PC-3 (cell line): ENCODE measurements at regions not wholly inside any gene's neighbourhood (a gene's known extent, or its start where the extent isn't known, plus 50 kb on each side); places are given as distances from the start of the nearest gene placed in this dataset.

Experiments used
- ATAC-seq: fragments of 200-7000 bp; cut with Tn5 transposase; 2 replicates; pipeline ENCODE4 v1.9.1; 2020; ENCODE audit warnings: mild to moderate bottlenecking, moderate library complexity
- BruUV-seq: library from RNA; stranded (reverse); fragments of 400-500 nt; replicated peaks from 2 replicates; lab custom pipeline; 2021; lab: Mats Ljungman, UMichigan
- CTCF ChIA-PET: fragments of 300-600 bp; sonication (Branson Sonifier 250); formaldehyde crosslinking; loops from one replicate; lab custom pipeline; 2022; ENCODE audit warnings: antibody characterized with exemption; lab: Charles Lee
- POLR2A ChIA-PET: fragments of 300-600 bp; sonication (Branson Sonifier 250); formaldehyde crosslinking; loops from one replicate; lab custom pipeline; 2022; ENCODE audit warnings: antibody characterized with exemption; ENCODE audit not compliant: unreplicated experiment; lab: Charles Lee
- DNase-seq: peaks from one replicate; pipeline ENCODE4 v3.0.0-alpha.2; 2015
- H2AFZ ChIP-seq: fragments of 300-600 bp; sonication (generic); 2 replicates; pipeline ENCODE4 v1.6.0; 2016; ENCODE audit warnings: antibody characterized with exemption, low read length
- H3F3A ChIP-seq: fragments of 300-600 bp; sonication (generic); one replicate; pipeline ENCODE4 v1.6.0; 2017; ENCODE audit warnings: antibody characterized with exemption, low read length, control low read depth, mild to moderate bottlenecking; ENCODE audit not compliant: unreplicated experiment
- H3K27ac ChIP-seq: fragments of 300-600 bp; sonication (generic); 2 replicates; pipeline ENCODE4 v1.5.1; 2016; ENCODE audit warnings: mild to moderate bottlenecking, low read length
- H3K27me3 ChIP-seq: fragments of 300-600 bp; sonication (generic); 2 replicates; pipeline ENCODE4 v1.6.1; 2016; ENCODE audit warnings: low read length, mixed read lengths
- H3K36me3 ChIP-seq: fragments of 300-600 bp; sonication (generic); 2 replicates; pipeline ENCODE4 v1.6.1; 2016; ENCODE audit warnings: low read depth, mixed run types, low read length, mixed read lengths
- H3K4me1 ChIP-seq: fragments of 300-600 bp; sonication (generic); 2 replicates; pipeline ENCODE4 v1.5.1; 2016; ENCODE audit warnings: low read length; ENCODE audit not compliant: insufficient read depth
- H3K4me2 ChIP-seq: fragments of 300-600 bp; sonication (generic); 2 replicates; pipeline ENCODE4 v1.6.0; 2016; ENCODE audit warnings: low read length
- H3K4me3 ChIP-seq: fragments of 300-600 bp; sonication (generic); 2 replicates; pipeline ENCODE4 v1.5.1; 2016; ENCODE audit warnings: mild to moderate bottlenecking, low read length, mixed read lengths
- H3K79me2 ChIP-seq: fragments of 300-600 bp; sonication (generic); 2 replicates; pipeline ENCODE4 v1.6.1; 2017; ENCODE audit warnings: low read length, mixed read lengths
- H3K9ac ChIP-seq: fragments of 300-600 bp; sonication (generic); 2 replicates; pipeline ENCODE4 v1.6.0; 2016; ENCODE audit warnings: mild to moderate bottlenecking, low read length
- H3K9me2 ChIP-seq: fragments of 300-600 bp; sonication (generic); replicated peaks from 2 replicates; pipeline ENCODE4 v1.6.1; 2016; ENCODE audit warnings: mixed run types, low read length, mixed read lengths
- H3K9me3 ChIP-seq: fragments of 300-600 bp; sonication (generic); 2 replicates; pipeline ENCODE4 v1.6.1; 2016; ENCODE audit warnings: low read length, mixed read lengths
- H4K20me1 ChIP-seq: fragments of 300-600 bp; sonication (generic); 2 replicates; pipeline ENCODE4 v1.6.1; 2016; ENCODE audit warnings: low read length, mixed read lengths
- EZH2 ChIP-seq: fragments of 300-600 bp; sonication (generic); IDR thresholded peaks from one replicate; pipeline ENCODE4 v1.6.1; 2017; ENCODE audit warnings: antibody characterized with exemption, mild to moderate bottlenecking, low read length; ENCODE audit not compliant: unreplicated experiment
- EZH2phosphoT487 ChIP-seq: fragments of 300-600 bp; sonication (generic); IDR thresholded peaks from 2 replicates; pipeline ENCODE4 v1.6.1; 2018; ENCODE audit warnings: mild to moderate bottlenecking, antibody characterized with exemption, low read length, borderline replicate concordance
- intact Hi-C: fragments of 100-400 bp; cut with micrococcal nuclease; formaldehyde crosslinking; loops from 2 replicates; pipeline ENCODE4 v1.9.0; 2023
- TF ChIP-seq, protein P1 (sequence below): fragments of 300-600 bp; sonication (generic); conservative IDR thresholded peaks from 2 replicates; pipeline ENCODE4 v1.5.1; 2017; ENCODE audit warnings: antibody characterized with exemption, low read depth, mild to moderate bottlenecking, low read length

DNA sequence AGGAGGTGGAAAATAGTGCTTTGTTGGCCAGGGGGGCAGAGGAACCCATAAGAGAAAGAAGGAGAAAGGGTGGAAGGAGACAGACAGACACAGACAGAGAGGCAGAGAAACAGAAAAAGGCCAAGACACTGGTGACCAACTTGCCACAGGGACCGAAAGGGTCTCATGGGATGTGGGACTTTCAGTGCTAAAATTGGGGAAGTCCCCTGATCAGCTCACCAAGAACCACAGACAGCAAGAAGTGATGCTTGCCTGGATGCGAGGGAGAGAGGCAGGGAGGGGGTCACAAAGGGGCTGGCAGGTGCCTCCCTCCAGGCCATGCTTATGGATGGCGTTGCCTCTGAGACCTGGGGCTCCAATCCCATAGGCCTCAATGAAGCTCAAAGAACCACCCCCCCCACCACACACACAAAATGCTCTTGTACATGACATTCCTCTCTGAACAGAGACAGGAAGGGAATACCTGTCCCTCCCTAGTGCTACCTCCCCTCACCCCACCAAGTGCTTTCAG lies 413.4 kb downstream of the MN1 start:
- Histone ChIP-seq H3K9ac (no peak overlapping the region), H3K27ac (no peak overlapping the region)
- BruUV-seq = no TSS peak

GRCh38 chr22:27389727-27390075 lies 411.9 kb downstream of the MN1 start:
- no peak overlapping the region for H3K4me2 ChIP-seq
- no peaks in the 10 kb centered on the region for H3K79me2 ChIP-seq
- DNase-seq = no peak
- H3K9ac ChIP-seq = no peak overlapping the region
- no peaks in the 10 kb centered on the region for H4K20me1 ChIP-seq
- ChIA-PET CTCF (no interaction called here), POLR2A (no interaction called here)
- no peaks in the 10 kb centered on the region for H3F3A ChIP-seq
- peaks cover 46% of the 10 kb centered on the region for H3K27me3 ChIP-seq
- H3K4me3 ChIP-seq = no peak overlapping the region
- H3K9me2 ChIP-seq = no peaks in the 10 kb centered on the region
- no peaks in the 10 kb centered on the region for H3K36me3 ChIP-seq
- H2AFZ ChIP-seq = no peak overlapping the region
- TF ChIP-seq EZH2phosphoT487 = no peak
- TF ChIP-seq EZH2 = no peak
- TF ChIP-seq, protein P1, sequence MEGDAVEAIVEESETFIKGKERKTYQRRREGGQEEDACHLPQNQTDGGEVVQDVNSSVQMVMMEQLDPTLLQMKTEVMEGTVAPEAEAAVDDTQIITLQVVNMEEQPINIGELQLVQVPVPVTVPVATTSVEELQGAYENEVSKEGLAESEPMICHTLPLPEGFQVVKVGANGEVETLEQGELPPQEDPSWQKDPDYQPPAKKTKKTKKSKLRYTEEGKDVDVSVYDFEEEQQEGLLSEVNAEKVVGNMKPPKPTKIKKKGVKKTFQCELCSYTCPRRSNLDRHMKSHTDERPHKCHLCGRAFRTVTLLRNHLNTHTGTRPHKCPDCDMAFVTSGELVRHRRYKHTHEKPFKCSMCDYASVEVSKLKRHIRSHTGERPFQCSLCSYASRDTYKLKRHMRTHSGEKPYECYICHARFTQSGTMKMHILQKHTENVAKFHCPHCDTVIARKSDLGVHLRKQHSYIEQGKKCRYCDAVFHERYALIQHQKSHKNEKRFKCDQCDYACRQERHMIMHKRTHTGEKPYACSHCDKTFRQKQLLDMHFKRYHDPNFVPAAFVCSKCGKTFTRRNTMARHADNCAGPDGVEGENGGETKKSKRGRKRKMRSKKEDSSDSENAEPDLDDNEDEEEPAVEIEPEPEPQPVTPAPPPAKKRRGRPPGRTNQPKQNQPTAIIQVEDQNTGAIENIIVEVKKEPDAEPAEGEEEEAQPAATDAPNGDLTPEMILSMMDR = no peak
- no peak overlapping the region for H3K27ac ChIP-seq
- BruUV-seq = no TSS peak
- H3K9me3 ChIP-seq = no peaks in the 10 kb centered on the region
- intact Hi-C loops = no loop called here
- no peak for ATAC-seq
- H3K4me1 ChIP-seq = no peaks in the 10 kb centered on the region; the same call in 1 of the 2 replicates

More for the DNA sequence above, 413.4 kb downstream of the MN1 start:
- Histone ChIP-seq H3K9me3 (no peaks in the 10 kb centered on the region), H4K20me1 (no peaks in the 10 kb centered on the region), H3K4me1 (no peaks in the 10 kb centered on the region), H3K4me3 (no peak overlapping the region), H3K79me2 (no peaks in the 10 kb centered on the region), H2AFZ (no peak overlapping the region), H3K36me3 (no peaks in the 10 kb centered on the region), H3K9me2 (no peaks in the 10 kb centered on the region), H3K4me2 (no peak overlapping the region), H3K27me3 (peaks cover 46% of the 10 kb centered on the region), H3F3A (no peaks in the 10 kb centered on the region)
- ChIA-PET POLR2A (no interaction called here), CTCF (no interaction called here)
- intact Hi-C loops = no loop called here
- DNase-seq (no peak), ATAC-seq (no peak)
- TF ChIP-seq EZH2 (no peak), EZH2phosphoT487 (no peak)
- TF ChIP-seq, protein P1 = no peak

DNA sequence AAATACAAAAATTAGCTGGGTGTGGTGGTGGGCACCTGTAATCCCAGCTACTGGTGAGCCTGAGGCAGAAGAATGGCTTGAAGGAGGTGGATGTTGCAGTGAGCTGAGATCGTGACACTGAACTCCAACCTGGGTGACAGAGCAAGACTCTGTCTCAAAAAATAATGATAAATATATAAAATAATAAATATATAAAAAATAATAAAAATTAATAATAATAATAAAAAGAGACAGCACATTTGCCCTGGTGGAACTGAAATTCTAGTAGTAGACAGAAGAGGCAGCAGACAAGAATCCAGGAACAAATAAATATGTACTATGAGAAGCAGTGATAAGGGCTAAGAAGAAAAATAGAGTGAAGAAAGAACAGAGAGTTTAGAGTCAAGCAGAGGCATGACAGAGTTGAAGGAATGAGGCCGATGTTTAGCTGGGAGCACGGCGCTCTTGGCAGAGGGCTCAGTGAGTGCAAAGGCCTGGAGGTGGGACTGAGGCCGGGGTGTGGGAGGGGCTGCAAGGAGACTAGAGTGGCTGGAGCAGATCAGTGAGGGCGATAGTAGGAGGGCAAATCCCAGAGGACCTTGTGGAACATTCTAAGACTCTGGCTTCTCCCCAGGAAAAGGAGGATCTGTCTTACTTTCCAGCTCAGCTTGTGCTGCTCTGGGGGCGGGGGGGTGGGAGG lies 410.3 kb downstream of the MN1 start:
- H3K4me2 ChIP-seq = no peak overlapping the region
- ChIA-PET CTCF (no interaction called here), POLR2A (no interaction called here)

More for the DNA sequence above, 410.3 kb downstream of the MN1 start:
- TF ChIP-seq EZH2phosphoT487 = no peak
- TF ChIP-seq, protein P1 = no peak
- TF ChIP-seq EZH2 = no peak
- no peak overlapping the region for H3K27ac ChIP-seq
- peaks cover 39% of the 10 kb centered on the region for H3K27me3 ChIP-seq
- ATAC-seq (no peak), DNase-seq (no peak)
- H3K9me2 ChIP-seq = no peaks in the 10 kb centered on the region
- H3K4me1 ChIP-seq = no peaks in the 10 kb centered on the region; the same call in 1 of the 2 replicates
- no peaks in the 10 kb centered on the region for H3K9me3 ChIP-seq
- no peak overlapping the region for H2AFZ ChIP-seq
- no peaks in the 10 kb centered on the region for H4K20me1 ChIP-seq
- no peak overlapping the region for H3K9ac ChIP-seq
- H3K4me3 ChIP-seq = no peak overlapping the region
- no peaks in the 10 kb centered on the region for H3F3A ChIP-seq
- intact Hi-C loops = no loop called here
- no TSS peak for BruUV-seq
- H3K36me3 ChIP-seq = no peaks in the 10 kb centered on the region
- H3K79me2 ChIP-seq = no peaks in the 10 kb centered on the region
